HL-60 (cell line): ENCODE measurements at regions not wholly inside any gene's neighbourhood (a gene's known extent, or its start where the extent isn't known, plus 50 kb on each side); places are given as distances from the start of the nearest gene placed in this dataset.

ENCODE experiments used
- DNase-seq, 2 experiments: peaks; one replicate each; pipeline ENCODE4 v3.0.0-alpha.2; 2010 to 2020; ENCODE audit warnings: low read depth in 1 of 2, low spot score in 1 of 2
- H3K27ac ChIP-seq: fragments of 250-450 bp; sonication (Bioruptor Pico); replicated peaks from 2 replicates; pipeline ENCODE4 v1.5.1; 2020; ENCODE audit warnings: mild to moderate bottlenecking, moderate library complexity
- H3K27me3 ChIP-seq: fragments of 250-450 bp; sonication (Bioruptor Pico); 2 replicates; pipeline ENCODE4 v1.5.1; 2021; ENCODE audit warnings: mild to moderate bottlenecking, moderate library complexity; ENCODE audit not compliant: insufficient read depth, poor library complexity, severe bottlenecking
- H3K4me3 ChIP-seq: replicated peaks from 2 replicates; pipeline ENCODE4 v1.5.1; 2011; ENCODE audit warnings: mild to moderate bottlenecking, control low read depth, low read length; ENCODE audit not compliant: insufficient read depth
- CTCF ChIP-seq: IDR thresholded peaks from one replicate; pipeline ENCODE4 v1.5.1; 2011; ENCODE audit warnings: low read length, control low read depth, inconsistent platforms; ENCODE audit not compliant: insufficient read depth
- GABPA ChIP-seq: IDR thresholded peaks from 2 replicates; pipeline ENCODE4 v1.6.1; 2012; ENCODE audit warnings: low read depth
- POLR2AphosphoS5 ChIP-seq: IDR thresholded peaks from 2 replicates; pipeline ENCODE4 v1.6.1; 2012; ENCODE audit warnings: low read depth
- SPI1 ChIP-seq: IDR thresholded peaks from 2 replicates; pipeline ENCODE4 v1.6.1; 2012; ENCODE audit warnings: low read depth, mild to moderate bottlenecking, borderline replicate concordance
- TF ChIP-seq, protein P1 (sequence below): IDR thresholded peaks from 2 replicates; pipeline ENCODE4 v1.6.1; 2012; ENCODE audit warnings: low read depth; ENCODE audit not compliant: insufficient replicate concordance

DNA sequence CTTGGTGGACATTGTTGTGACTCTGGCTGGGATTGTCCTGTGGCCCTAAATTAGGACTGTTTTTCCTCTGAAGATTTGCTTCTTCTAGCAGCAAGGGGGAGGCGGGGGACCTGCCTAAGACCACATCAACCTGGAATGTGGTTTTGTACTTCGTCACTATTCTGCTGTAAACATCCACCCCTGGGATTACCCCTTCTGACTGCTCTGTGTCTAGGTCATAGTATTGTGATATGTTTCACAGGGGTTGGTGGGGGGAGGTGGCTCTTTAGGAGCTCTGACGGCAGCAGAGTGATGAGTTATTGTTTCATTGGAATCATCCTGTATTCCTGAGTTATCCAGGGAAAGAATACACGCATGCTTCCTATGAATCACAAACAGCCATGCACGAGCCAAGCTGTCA lies 226.4 kb upstream of the MYT1L start:
- TF ChIP-seq CTCF (no peak), SPI1 (no peak), GABPA (no peak), POLR2AphosphoS5 (no peak)
- TF ChIP-seq, protein P1, sequence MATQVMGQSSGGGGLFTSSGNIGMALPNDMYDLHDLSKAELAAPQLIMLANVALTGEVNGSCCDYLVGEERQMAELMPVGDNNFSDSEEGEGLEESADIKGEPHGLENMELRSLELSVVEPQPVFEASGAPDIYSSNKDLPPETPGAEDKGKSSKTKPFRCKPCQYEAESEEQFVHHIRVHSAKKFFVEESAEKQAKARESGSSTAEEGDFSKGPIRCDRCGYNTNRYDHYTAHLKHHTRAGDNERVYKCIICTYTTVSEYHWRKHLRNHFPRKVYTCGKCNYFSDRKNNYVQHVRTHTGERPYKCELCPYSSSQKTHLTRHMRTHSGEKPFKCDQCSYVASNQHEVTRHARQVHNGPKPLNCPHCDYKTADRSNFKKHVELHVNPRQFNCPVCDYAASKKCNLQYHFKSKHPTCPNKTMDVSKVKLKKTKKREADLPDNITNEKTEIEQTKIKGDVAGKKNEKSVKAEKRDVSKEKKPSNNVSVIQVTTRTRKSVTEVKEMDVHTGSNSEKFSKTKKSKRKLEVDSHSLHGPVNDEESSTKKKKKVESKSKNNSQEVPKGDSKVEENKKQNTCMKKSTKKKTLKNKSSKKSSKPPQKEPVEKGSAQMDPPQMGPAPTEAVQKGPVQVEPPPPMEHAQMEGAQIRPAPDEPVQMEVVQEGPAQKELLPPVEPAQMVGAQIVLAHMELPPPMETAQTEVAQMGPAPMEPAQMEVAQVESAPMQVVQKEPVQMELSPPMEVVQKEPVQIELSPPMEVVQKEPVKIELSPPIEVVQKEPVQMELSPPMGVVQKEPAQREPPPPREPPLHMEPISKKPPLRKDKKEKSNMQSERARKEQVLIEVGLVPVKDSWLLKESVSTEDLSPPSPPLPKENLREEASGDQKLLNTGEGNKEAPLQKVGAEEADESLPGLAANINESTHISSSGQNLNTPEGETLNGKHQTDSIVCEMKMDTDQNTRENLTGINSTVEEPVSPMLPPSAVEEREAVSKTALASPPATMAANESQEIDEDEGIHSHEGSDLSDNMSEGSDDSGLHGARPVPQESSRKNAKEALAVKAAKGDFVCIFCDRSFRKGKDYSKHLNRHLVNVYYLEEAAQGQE = no peak
- no peak overlapping the region for H3K27ac ChIP-seq
- no peak overlapping the region for H3K4me3 ChIP-seq
- H3K27me3 ChIP-seq = no peaks in the 10 kb centered on the region
- DNase-seq = no peak

DNA sequence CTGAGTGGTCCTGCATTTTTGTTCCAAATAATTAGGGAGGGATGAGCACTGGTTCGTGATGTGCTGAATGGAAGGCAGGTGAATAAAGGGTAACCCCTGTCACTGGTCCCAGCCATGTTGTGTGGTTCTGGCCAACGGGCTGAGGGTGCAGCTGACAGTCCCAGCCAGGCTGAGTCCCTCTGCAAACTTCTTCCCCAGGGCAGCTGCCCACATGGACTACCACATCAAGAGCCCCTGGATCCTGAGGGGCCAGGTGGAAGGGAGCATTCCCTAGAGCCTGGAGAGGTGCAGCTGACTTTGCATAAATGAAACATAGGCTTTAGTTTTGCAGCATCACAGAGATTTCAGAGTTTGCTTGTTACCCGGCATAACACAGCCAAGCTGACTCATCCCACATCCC lies 219.8 kb upstream of the MYT1L start:
- H3K27ac ChIP-seq = no peak overlapping the region
- no peak overlapping the region for H3K4me3 ChIP-seq
- H3K27me3 ChIP-seq = no peaks in the 10 kb centered on the region
- no peak for DNase-seq
- TF ChIP-seq SPI1 = no peak
- TF ChIP-seq POLR2AphosphoS5 = no peak
- TF ChIP-seq, protein P1 = no peak
- no peak for TF ChIP-seq GABPA
- no peak for TF ChIP-seq CTCF

- no peak overlapping the region for H3K27ac ChIP-seq
- H3K27me3 ChIP-seq = no peaks in the 10 kb centered on the region
- no peak overlapping the region for H3K4me3 ChIP-seq
- TF ChIP-seq GABPA (no peak), POLR2AphosphoS5 (no peak), CTCF (no peak), SPI1 (no peak)
- TF ChIP-seq, protein P1 = no peak
- DNase-seq = no peak
Measured at GRCh38 chr2:2547911-2548310, 216.8 kb upstream of the MYT1L start.
